Transverse colon (tissue), 4 donors: ENCODE measurements at regions not wholly inside any gene's neighbourhood (a gene's known extent, or its start where the extent isn't known, plus 50 kb on each side); places are given as distances from the start of the nearest gene placed in this dataset.

Experiments used
- DNase-seq: peaks from one replicate; pipeline ENCODE4 v3.0.0-alpha.2; 2019
- H3K27ac ChIP-seq, 4 donors: fragments of 200-600 bp; sonication (generic); 2 replicates each; pipeline ENCODE4 v1.5.1; 2016 to 2018; ENCODE audit warnings: inconsistent platforms in 4 of 4
- H3K27me3 ChIP-seq: fragments of 200-600 bp; sonication (generic); 2 replicates; pipeline ENCODE4 v1.5.1; 2017; ENCODE audit warnings: inconsistent platforms
- H3K36me3 ChIP-seq, 4 donors: fragments of 200-600 bp; sonication (generic); 2 replicates each; pipeline ENCODE4 v1.5.1; 2017 to 2019; ENCODE audit warnings: inconsistent platforms in 4 of 4
- H3K4me1 ChIP-seq, 4 donors: fragments of 200-600 bp; sonication (generic); 2 replicates each; pipeline ENCODE4 v1.5.1; 2017 to 2020; ENCODE audit warnings: inconsistent platforms in 4 of 4
- H3K4me3 ChIP-seq, 4 donors: fragments of 200-600 bp; sonication (generic); 1 replicate in 1 of 4; 2 replicates in 3 of 4; pipeline versions ENCODE4 v1.5.1 to v1.6.1; 2017 to 2019; ENCODE audit warnings: inconsistent platforms in 4 of 4
- H3K9me3 ChIP-seq, 2 donors: fragments of 200-600 bp; sonication (generic); 2 replicates each; pipeline ENCODE4 v1.5.1; 2017 to 2019; ENCODE audit warnings: inconsistent platforms in 2 of 2
- EP300 ChIP-seq: sonication (generic); formaldehyde crosslinking; IDR thresholded peaks from one replicate; pipeline ENCODE4 v1.6.1; 2017; ENCODE audit warnings: antibody characterized with exemption, low read depth
- POLR2A ChIP-seq: fragments of 450-650 bp; IDR thresholded peaks from one replicate; pipeline ENCODE4 v1.6.1; 2016; ENCODE audit warnings: antibody characterized with exemption, mild to moderate bottlenecking, moderate library complexity
- POLR2AphosphoS5 ChIP-seq, 3 donors: sonication (generic); formaldehyde crosslinking; IDR thresholded peaks; one replicate each; pipeline ENCODE4 v1.6.1; 2016; ENCODE audit warnings: antibody characterized with exemption in 3 of 3
- WGBS, 2 donors: methylation state at CpG; one replicate each; pipeline ENCODE4 v1.1.5; 2018; ENCODE audit warnings: low coverage in 1 of 2; 5-methylcytosine and 5-hydroxymethylcytosine counted together
- in situ Hi-C, 4 donors: fragments of 200-750 bp; cut with MboI; loops; one replicate each; pipeline versions ENCODE4 v1.15.0 to v1.15.1; 2017; ENCODE audit warnings: low sequenced_read_pairs in 3 of 4, low pct_ligation_motif_present in 1 of 4, low pct_unique_long_range_greater_than_20kb in 1 of 4
- intact Hi-C: fragments of 100-400 bp; cut with DNase I; formaldehyde crosslinking; loops from one replicate; pipeline ENCODE4 v1.15.1; 2023; ENCODE audit warnings: low total_unique reads
- TF ChIP-seq, protein P1 (sequence below), 5 experiments: fragments of 200-600 bp in 3 of 5; fragments of 450-650 bp in 2 of 5; sonication (generic) in 3 of 5; IDR thresholded peaks; 1 replicate in 2 of 5; 2 replicates in 3 of 5; pipeline ENCODE4 v1.5.1; 2016 to 2017; ENCODE audit warnings: antibody characterized with exemption in 5 of 5, inconsistent platforms in 3 of 5, mild to moderate bottlenecking in 2 of 5, moderate library complexity in 1 of 5

DNA sequence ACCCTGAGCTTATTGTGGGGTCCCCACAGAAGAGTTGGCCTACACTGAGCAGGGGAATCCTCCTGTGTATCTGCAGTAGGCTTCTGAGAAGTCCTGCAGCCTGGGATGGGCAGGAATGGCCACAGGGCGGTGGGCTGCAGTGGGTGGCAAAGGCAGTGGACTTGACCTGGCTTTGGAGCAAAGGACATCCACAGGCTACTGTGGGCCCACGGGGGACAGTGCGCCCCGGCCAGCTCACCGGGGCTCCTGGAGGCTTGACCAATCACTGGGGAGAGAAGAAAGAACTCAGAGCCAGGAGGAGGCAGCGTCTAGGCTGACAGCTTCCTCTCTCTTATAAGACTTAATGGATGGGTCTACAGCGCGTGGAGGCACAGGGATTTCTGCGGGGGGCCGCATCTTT, 488.8 kb upstream of the MGMT start:
- Histone ChIP-seq H3K27ac (no peak overlapping the region), H3K4me3 (no peak overlapping the region), H3K4me1 (no peaks in the 10 kb centered on the region), H3K9me3 (no peaks in the 10 kb centered on the region), H3K27me3 (no peaks in the 10 kb centered on the region), H3K36me3 (no peaks in the 10 kb centered on the region)
- intact Hi-C loops (no loop called here), in situ Hi-C loops (no loop called here)
- TF ChIP-seq, protein P1, sequence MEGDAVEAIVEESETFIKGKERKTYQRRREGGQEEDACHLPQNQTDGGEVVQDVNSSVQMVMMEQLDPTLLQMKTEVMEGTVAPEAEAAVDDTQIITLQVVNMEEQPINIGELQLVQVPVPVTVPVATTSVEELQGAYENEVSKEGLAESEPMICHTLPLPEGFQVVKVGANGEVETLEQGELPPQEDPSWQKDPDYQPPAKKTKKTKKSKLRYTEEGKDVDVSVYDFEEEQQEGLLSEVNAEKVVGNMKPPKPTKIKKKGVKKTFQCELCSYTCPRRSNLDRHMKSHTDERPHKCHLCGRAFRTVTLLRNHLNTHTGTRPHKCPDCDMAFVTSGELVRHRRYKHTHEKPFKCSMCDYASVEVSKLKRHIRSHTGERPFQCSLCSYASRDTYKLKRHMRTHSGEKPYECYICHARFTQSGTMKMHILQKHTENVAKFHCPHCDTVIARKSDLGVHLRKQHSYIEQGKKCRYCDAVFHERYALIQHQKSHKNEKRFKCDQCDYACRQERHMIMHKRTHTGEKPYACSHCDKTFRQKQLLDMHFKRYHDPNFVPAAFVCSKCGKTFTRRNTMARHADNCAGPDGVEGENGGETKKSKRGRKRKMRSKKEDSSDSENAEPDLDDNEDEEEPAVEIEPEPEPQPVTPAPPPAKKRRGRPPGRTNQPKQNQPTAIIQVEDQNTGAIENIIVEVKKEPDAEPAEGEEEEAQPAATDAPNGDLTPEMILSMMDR (IDR thresholded peaks at IDR 0.05) = no peak
- no peak for TF ChIP-seq POLR2AphosphoS5 (IDR thresholded peaks at IDR 0.05)
- TF ChIP-seq POLR2A = no peak
- no peak for TF ChIP-seq EP300
- 95 to 100% methylated on average over 3 to 10 of the region's 10 CpGs for WGBS, 2 donors
- no peak for DNase-seq

DNA sequence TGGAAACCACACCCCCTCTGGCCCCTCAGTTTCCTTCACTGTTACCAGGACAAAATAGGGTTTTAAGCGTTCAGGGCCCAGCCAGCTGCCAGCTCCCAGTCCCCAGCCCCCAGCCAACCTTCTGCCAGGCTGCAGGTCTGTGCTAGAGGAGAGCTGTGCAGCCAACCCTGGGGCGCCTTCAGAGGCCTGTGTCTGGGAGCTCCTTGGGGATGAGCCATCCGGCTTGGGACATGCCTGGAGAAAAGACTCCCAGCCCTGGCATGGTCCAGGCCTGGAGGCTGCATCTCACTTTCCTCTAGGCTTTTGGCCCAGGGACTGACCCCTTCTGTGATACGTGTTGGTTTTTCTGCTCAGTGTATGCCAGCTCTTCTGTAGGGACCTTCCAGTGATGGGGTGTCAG, 487.6 kb upstream of the MGMT start:
- Histone ChIP-seq H3K9me3 (no peaks in the 10 kb centered on the region), H3K27ac (no peak overlapping the region), H3K4me1 (no peaks in the 10 kb centered on the region), H3K4me3 (no peak overlapping the region), H3K36me3 (no peaks in the 10 kb centered on the region), H3K27me3 (no peaks in the 10 kb centered on the region)
- intact Hi-C loops (no loop called here), in situ Hi-C loops (no loop called here)
- TF ChIP-seq POLR2AphosphoS5 (IDR thresholded peaks at IDR 0.05) = no peak
- TF ChIP-seq EP300 = no peak
- TF ChIP-seq POLR2A = no peak
- TF ChIP-seq, protein P1 (IDR thresholded peaks at IDR 0.05) = no peak
- WGBS, 2 donors = 89% methylated on average over 4 of the region's 4 CpGs; no CpG with 5 or more reads in 1 of the 2 donors
- DNase-seq = no peak

DNA sequence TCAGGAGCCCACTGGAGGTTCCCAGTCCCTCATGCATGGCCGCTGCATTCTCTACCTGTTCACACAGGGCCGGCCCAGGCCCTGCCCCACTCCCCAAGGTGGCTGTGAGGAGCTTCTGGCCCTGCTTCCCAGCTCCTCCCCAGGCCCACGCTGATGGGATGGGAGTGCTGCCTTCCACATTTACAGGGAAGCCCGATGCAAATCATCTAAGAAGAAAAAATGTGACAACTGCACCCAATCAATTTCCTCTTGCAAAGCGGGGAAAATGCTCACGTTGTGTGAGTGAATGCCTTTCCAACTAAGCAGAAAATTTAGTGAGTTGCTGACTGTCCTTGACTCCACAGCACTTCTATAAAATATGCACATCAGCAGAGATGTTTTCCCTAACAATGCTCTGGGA, 485.8 kb upstream of the MGMT start:
- H3K27ac ChIP-seq = no peak overlapping the region
- H3K27me3 ChIP-seq = no peaks in the 10 kb centered on the region
- no peaks in the 10 kb centered on the region for H3K4me1 ChIP-seq
- H3K36me3 ChIP-seq = no peaks in the 10 kb centered on the region
- in situ Hi-C loops = no loop called here
- no peaks in the 10 kb centered on the region for H3K9me3 ChIP-seq
- H3K4me3 ChIP-seq = no peak overlapping the region
- intact Hi-C loops = no loop called here
- 74% methylated on average over 6 of the region's 6 CpGs; no CpG with 5 or more reads in 1 of the 2 donors for WGBS, 2 donors
- no peak for TF ChIP-seq EP300
- TF ChIP-seq POLR2AphosphoS5 (IDR thresholded peaks at IDR 0.05) = no peak
- TF ChIP-seq, protein P1 (IDR thresholded peaks at IDR 0.05) = no peak
- TF ChIP-seq POLR2A = no peak
- no peak for DNase-seq

DNA sequence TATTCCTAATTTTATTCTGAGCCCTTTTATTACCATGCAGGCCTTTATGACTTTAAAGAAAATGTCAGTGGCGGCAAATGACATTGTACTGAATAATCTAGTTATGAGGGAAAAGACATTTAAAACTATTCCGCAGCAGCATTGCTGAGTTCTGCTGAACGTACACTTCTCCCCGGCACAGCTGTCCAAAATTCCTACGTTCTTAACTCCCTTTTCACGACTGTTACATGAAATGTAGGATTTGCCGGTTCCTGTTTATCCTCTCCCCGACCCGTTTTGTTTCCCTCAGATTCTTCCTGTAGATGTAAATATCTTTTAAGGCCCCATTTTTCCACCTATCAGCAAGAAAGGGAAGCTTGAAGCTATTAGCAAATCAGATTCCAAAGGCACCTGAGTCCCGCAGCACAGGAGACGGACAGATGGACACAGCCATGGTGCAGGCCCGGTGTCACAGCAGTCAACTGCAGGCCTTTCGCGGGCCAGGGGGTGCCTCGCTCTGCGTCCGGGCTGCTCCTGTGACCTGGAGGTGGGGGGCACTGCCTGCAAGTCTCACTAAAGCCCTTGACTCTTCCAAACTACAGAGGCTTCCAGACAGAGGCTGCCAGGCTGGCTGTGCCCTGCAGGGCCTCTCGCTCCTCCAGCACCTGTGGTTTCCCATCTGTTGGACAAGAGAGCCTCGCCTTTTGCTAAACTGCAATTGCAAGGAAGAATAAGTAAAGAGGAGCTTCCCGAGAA, 485.0 kb upstream of the MGMT start:
- no peaks in the 10 kb centered on the region for H3K9me3 ChIP-seq
- TF ChIP-seq POLR2A (no peak), EP300 (no peak), POLR2AphosphoS5 (IDR thresholded peaks at IDR 0.05) (no peak)
- TF ChIP-seq, protein P1 (IDR thresholded peaks at IDR 0.05) = no peak
- no peak for DNase-seq
- H3K27me3 ChIP-seq = no peaks in the 10 kb centered on the region
- H3K4me3 ChIP-seq = no peak overlapping the region
- intact Hi-C loops (no loop called here), in situ Hi-C loops (no loop called here)
- no peaks in the 10 kb centered on the region for H3K36me3 ChIP-seq
- H3K27ac ChIP-seq = no peak overlapping the region
- H3K4me1 ChIP-seq = no peaks in the 10 kb centered on the region
- 80 to 83% methylated on average over 10 to 20 of the region's 20 CpGs for WGBS, 2 donors
